ENCODE measurements at regions not wholly inside any gene's neighbourhood (a gene's known extent, or its start where the extent isn't known, plus 50 kb on each side); places are given as distances from the start of the nearest gene placed in this dataset.
A peak's percentile ranks its signal among the peaks of the same experiment; 100 is the strongest.

- TF ChIP-seq CTCF (IDR thresholded peaks at IDR 0.05): no peak
These were observed 207.0 kb downstream of the IDS start for GRCh38 chrX:149298111-149298510.

- no peak for TF ChIP-seq CTCF (IDR thresholded peaks at IDR 0.05)
These were observed 209.0 kb downstream of the IDS start for GRCh38 chrX:149296092-149296491.

- TF ChIP-seq CTCF (IDR thresholded peaks at IDR 0.05): peak; percentile 53
These were observed 218.2 kb downstream of the IDS start for GRCh38 chrX:149286940-149287349.

GRCh38 chrX:149284616-149285015 lies 220.5 kb downstream of the IDS start:
- no peak for TF ChIP-seq CTCF (IDR thresholded peaks at IDR 0.05)

GRCh38 chrX:149283853-149284252 lies 221.3 kb downstream of the IDS start:
- no peak for TF ChIP-seq CTCF (IDR thresholded peaks at IDR 0.05)

GRCh38 chrX:149282909-149283308 lies 222.2 kb downstream of the IDS start:
- TF ChIP-seq CTCF (IDR thresholded peaks at IDR 0.05): no peak

- TF ChIP-seq CTCF (IDR thresholded peaks at IDR 0.05): no peak
These were observed 225.1 kb downstream of the IDS start for GRCh38 chrX:149280011-149280410.

GRCh38 chrX:149275836-149276235 lies 229.3 kb downstream of the IDS start:
- TF ChIP-seq CTCF (IDR thresholded peaks at IDR 0.05): no peak
